Small intestine (tissue), 7 donors: ENCODE measurements at regions not wholly inside any gene's neighbourhood (a gene's known extent, or its start where the extent isn't known, plus 50 kb on each side); places are given as distances from the start of the nearest gene placed in this dataset.

Source experiments
- DNase-seq, 2 donors: peaks; one replicate each; pipeline versions ENCODE4 v3.0.0 to v3.0.0-alpha.2; 2013
- FAIRE-seq: peaks from 2 replicates; lab custom pipeline; 2012; peaks lifted over from hg19 to GRCh38; lab: Jason Lieb, UNC
- H3K27ac ChIP-seq, 3 donors: one replicate each; pipeline ENCODE4 v1.5.1; 2013; ENCODE audit warnings: low read length in 2 of 3, mild to moderate bottlenecking in 2 of 3, control low read depth in 1 of 3, inconsistent platforms in 1 of 3, low read depth in 1 of 3, moderate library complexity in 1 of 3
- H3K27me3 ChIP-seq, 3 donors: one replicate each; pipeline ENCODE4 v1.6.1; 2013; ENCODE audit warnings: low read length in 3 of 3, inconsistent platforms in 1 of 3; ENCODE audit not compliant: control insufficient read depth in 3 of 3, insufficient read depth in 3 of 3
- H3K36me3 ChIP-seq, 3 donors: one replicate each; pipeline ENCODE4 v1.6.1; 2013; ENCODE audit warnings: low read length in 3 of 3, inconsistent platforms in 1 of 3, low read depth in 1 of 3, mild to moderate bottlenecking in 1 of 3, moderate library complexity in 1 of 3; ENCODE audit not compliant: control insufficient read depth in 3 of 3, insufficient read depth in 2 of 3
- H3K4me1 ChIP-seq, 3 donors: one replicate each; pipeline ENCODE4 v1.6.1; 2013; ENCODE audit warnings: low read length in 2 of 3, inconsistent platforms in 1 of 3, low read depth in 1 of 3, mild to moderate bottlenecking in 1 of 3, moderate library complexity in 1 of 3; ENCODE audit not compliant: control insufficient read depth in 3 of 3, insufficient read depth in 2 of 3
- H3K4me3 ChIP-seq, 3 donors: one replicate each; pipeline ENCODE4 v1.5.1; 2013; ENCODE audit warnings: low read length in 3 of 3, control low read depth in 1 of 3, inconsistent platforms in 1 of 3, low read depth in 1 of 3, mild to moderate bottlenecking in 1 of 3, moderate library complexity in 1 of 3
- H3K9me3 ChIP-seq, 2 donors: one replicate each; pipeline ENCODE4 v1.6.1; 2013; ENCODE audit warnings: low read depth in 1 of 2, low read length in 1 of 2; ENCODE audit not compliant: control insufficient read depth in 2 of 2, insufficient read depth in 1 of 2
- WGBS, 3 donors: extraction: QIAGEN DNeasy Blood & Tissue Kit; methylation state at CpG; one replicate each; pipeline ENCODE4 v1.1.7; 2013; 5-methylcytosine and 5-hydroxymethylcytosine counted together
- donor health status: healthy with polysubstance abuse.
- donor health status: control.
- donor health status: control.
- donor health status: Bipolar disorder and iron deficiency.
- donor health status: healthy.

GRCh38 chr4:144873226-144873990, 224.6 kb downstream of the ANAPC10 start:
- Histone ChIP-seq H3K4me1 (no peaks in the 10 kb centered on the region), H3K27me3 (no peaks in the 10 kb centered on the region), H3K9me3 (no peaks in the 10 kb centered on the region), H3K27ac (no peak overlapping the region), H3K4me3 (no peak overlapping the region), H3K36me3 (no peaks in the 10 kb centered on the region)
- WGBS, 3 donors = 84 to 96% (median 93%) methylated on average over 3 of the region's 3 CpGs
- FAIRE-seq (no peak), DNase-seq (no peak)

- Histone ChIP-seq H3K27ac (no peak overlapping the region), H3K36me3 (no peaks in the 10 kb centered on the region), H3K4me3 (no peak overlapping the region), H3K27me3 (no peaks in the 10 kb centered on the region), H3K4me1 (no peaks in the 10 kb centered on the region), H3K9me3 (peaks cover 0 to 5% of the 10 kb centered on the region in 2 donors)
- FAIRE-seq (no peak), DNase-seq (no peak)
- WGBS, 3 donors = 78 to 88% (median 84%) methylated on average over 3 of the region's 3 CpGs
These were observed 203.4 kb downstream of the ANAPC10 start for GRCh38 chr4:144894573-144894972.

GRCh38 chr4:144899393-144899792, 198.6 kb downstream of the ANAPC10 start:
- FAIRE-seq (no peak), DNase-seq (no peak)
- no peaks in the 10 kb centered on the region for H3K4me1 ChIP-seq
- no peaks in the 10 kb centered on the region for H3K36me3 ChIP-seq
- no peak overlapping the region for H3K27ac ChIP-seq
- peaks cover 0 to 5% of the 10 kb centered on the region in 2 donors for H3K9me3 ChIP-seq
- 55 to 79% (median 56%) methylated on average over 3 of the region's 3 CpGs for WGBS, 3 donors
- no peaks in the 10 kb centered on the region for H3K27me3 ChIP-seq
- H3K4me3 ChIP-seq = no peak overlapping the region

- no peaks in the 10 kb centered on the region for H3K36me3 ChIP-seq
- peaks cover 0 to 5% of the 10 kb centered on the region in 2 donors for H3K9me3 ChIP-seq
- no peaks in the 10 kb centered on the region for H3K27me3 ChIP-seq
- FAIRE-seq (no peak), DNase-seq (no peak)
- H3K4me3 ChIP-seq = no peak overlapping the region
- no peak overlapping the region for H3K27ac ChIP-seq
- no peaks in the 10 kb centered on the region for H3K4me1 ChIP-seq
- 89 to 93% (median 89%) methylated on average over 2 of the region's 2 CpGs for WGBS, 3 donors
These were observed 196.9 kb downstream of the ANAPC10 start for GRCh38 chr4:144901141-144901540.

GRCh38 chr4:144902614-144903013, 195.4 kb downstream of the ANAPC10 start:
- FAIRE-seq = no peak
- H3K9me3 ChIP-seq = peaks cover 0 to 5% of the 10 kb centered on the region in 2 donors
- H3K4me3 ChIP-seq = no peak overlapping the region
- no peaks in the 10 kb centered on the region for H3K4me1 ChIP-seq
- no peaks in the 10 kb centered on the region for H3K36me3 ChIP-seq
- no peaks in the 10 kb centered on the region for H3K27me3 ChIP-seq
- DNase-seq = no peak
- no peak overlapping the region for H3K27ac ChIP-seq
- WGBS, 3 donors = 72 to 87% (median 80%) methylated on average over 1 of the region's 1 CpG

- H3K27ac ChIP-seq = no peak overlapping the region
- no peaks in the 10 kb centered on the region for H3K36me3 ChIP-seq
- H3K9me3 ChIP-seq = no peaks in the 10 kb centered on the region
- FAIRE-seq = no peak
- WGBS, 3 donors = 54 to 75% (median 55%) methylated on average over 3 of the region's 3 CpGs
- no peak overlapping the region for H3K4me3 ChIP-seq
- H3K4me1 ChIP-seq = no peaks in the 10 kb centered on the region
- H3K27me3 ChIP-seq = no peaks in the 10 kb centered on the region
- DNase-seq = no peak
These were observed 193.9 kb downstream of the ANAPC10 start for GRCh38 chr4:144903953-144904711.

- FAIRE-seq (no peak), DNase-seq (no peak)
- no peak overlapping the region for H3K27ac ChIP-seq
- H3K36me3 ChIP-seq = no peaks in the 10 kb centered on the region
- H3K4me3 ChIP-seq = no peak overlapping the region
- WGBS, 3 donors = 47 to 52% (median 52%) methylated on average over 2 of the region's 2 CpGs
- no peaks in the 10 kb centered on the region for H3K9me3 ChIP-seq
- no peaks in the 10 kb centered on the region for H3K27me3 ChIP-seq
- no peaks in the 10 kb centered on the region for H3K4me1 ChIP-seq
These were observed 192.7 kb downstream of the ANAPC10 start for GRCh38 chr4:144905286-144905685.

GRCh38 chr4:144906181-144906925, 191.6 kb downstream of the ANAPC10 start:
- DNase-seq (no peak), FAIRE-seq (no peak)
- WGBS, 3 donors = 46 to 66% (median 52%) methylated on average over 6 of the region's 6 CpGs
- Histone ChIP-seq H3K9me3 (no peaks in the 10 kb centered on the region), H3K4me1 (no peaks in the 10 kb centered on the region), H3K27ac (no peak overlapping the region), H3K27me3 (no peaks in the 10 kb centered on the region), H3K4me3 (no peak overlapping the region), H3K36me3 (no peaks in the 10 kb centered on the region)
